H1 (cell line): ENCODE measurements at regions not wholly inside any gene's neighbourhood (a gene's known extent, or its start where the extent isn't known, plus 50 kb on each side); places are given as distances from the start of the nearest gene placed in this dataset.

ENCODE experiments used
- CTCF ChIA-PET: fragments of 300-600 bp; sonication (Branson Sonifier 250); formaldehyde crosslinking; loops from one replicate; lab custom pipeline; 2021; ENCODE audit not compliant: partially characterized antibody; lab: Charles Lee
- POLR2A ChIA-PET: fragments of 300-600 bp; sonication (Branson Sonifier 250); formaldehyde crosslinking; loops from one replicate; lab custom pipeline; 2021; ENCODE audit warnings: inconsistent platforms; ENCODE audit not compliant: partially characterized antibody; lab: Charles Lee
- DNase-seq, 2 experiments: peaks; one replicate each; pipeline versions ENCODE4 v3.0.0 to v3.0.0-alpha.2; 2010 to 2022; ENCODE audit warnings: low spot score in 2 of 2, low read depth in 1 of 2, mixed read lengths in 1 of 2
- FAIRE-seq: peaks from 2 replicates; lab custom pipeline; 2011; peaks lifted over from hg19 to GRCh38; lab: Jason Lieb, UNC
- H2AFZ ChIP-seq: 2 replicates; pipeline ENCODE4 v1.8.1; 2012; ENCODE audit warnings: low read length, inconsistent platforms
- H2AK5ac ChIP-seq: 2 replicates; pipeline ENCODE4 v1.6.1; 2013; ENCODE audit warnings: low read depth, low read length
- H2BK120ac ChIP-seq: replicated peaks from 2 replicates; pipeline ENCODE3; 2013; ENCODE audit warnings: low read depth, low read length, inconsistent platforms
- H2BK12ac ChIP-seq: 2 replicates; pipeline ENCODE4 v1.6.1; 2013; ENCODE audit warnings: low read depth, low read length
- H2BK15ac ChIP-seq: 2 replicates; pipeline ENCODE4 v1.6.1; 2013; ENCODE audit warnings: low read length
- H2BK20ac ChIP-seq: 2 replicates; pipeline ENCODE4 v1.6.1; 2013; ENCODE audit warnings: low read length
- H2BK5ac ChIP-seq: 2 replicates; pipeline ENCODE4 v1.6.1; 2013; ENCODE audit warnings: low read depth, low read length
- H3K14ac ChIP-seq: 2 replicates; pipeline ENCODE4 v1.6.1; 2013; ENCODE audit warnings: inconsistent platforms; ENCODE audit not compliant: insufficient read length
- H3K18ac ChIP-seq: 2 replicates; pipeline ENCODE4 v1.6.1; 2013; ENCODE audit warnings: low read length; ENCODE audit errors: extremely low read depth
- H3K23ac ChIP-seq: 2 replicates; pipeline ENCODE4 v1.6.1; 2013; ENCODE audit warnings: inconsistent platforms; ENCODE audit not compliant: insufficient read length
- H3K23me2 ChIP-seq: 2 replicates; pipeline ENCODE4 v1.6.1; 2013; ENCODE audit warnings: low read depth, low read length
- H3K27ac ChIP-seq: 2 replicates; pipeline ENCODE4 v1.6.1; 2011; ENCODE audit warnings: low read depth, low read length, inconsistent platforms
- H3K27me3 ChIP-seq, 4 experiments: replicated peaks in 1 of 4; 1 replicate in 1 of 4; 2 replicates in 3 of 4; pipeline versions ENCODE4 v1.6.1 to v1.8.1; 2011 to 2013; ENCODE audit warnings: low read length in 3 of 4, mild to moderate bottlenecking in 3 of 4, inconsistent platforms in 2 of 4, mixed read lengths in 2 of 4, moderate library complexity in 1 of 4; ENCODE audit not compliant: control insufficient read depth in 3 of 4, insufficient read depth in 3 of 4; ENCODE audit errors: extremely low read depth in 1 of 4
- H3K36me3 ChIP-seq, 4 experiments: 2 replicates each; pipeline versions ENCODE4 v1.6.1 to v1.8.1; 2011 to 2013; ENCODE audit warnings: mild to moderate bottlenecking in 4 of 4, low read length in 3 of 4, moderate library complexity in 2 of 4, control low read depth in 1 of 4, inconsistent platforms in 1 of 4; ENCODE audit not compliant: insufficient read depth in 4 of 4, control insufficient read depth in 2 of 4
- H3K4ac ChIP-seq: replicated peaks from 2 replicates; pipeline ENCODE3; 2013; ENCODE audit warnings: low read length, low read depth, mixed read lengths, inconsistent platforms; ENCODE audit not compliant: insufficient read length
- H3K4me1 ChIP-seq, 4 experiments: replicated peaks in 1 of 4; 1 replicate in 1 of 4; 2 replicates in 3 of 4; pipeline versions ENCODE4 v1.6.1 to v1.8.1; 2011 to 2013; ENCODE audit warnings: low read length in 3 of 4, inconsistent platforms in 2 of 4, mixed read lengths in 1 of 4; ENCODE audit not compliant: insufficient read depth in 4 of 4, control insufficient read depth in 3 of 4
- H3K4me2 ChIP-seq, 2 experiments: 2 replicates each; pipeline versions ENCODE4 v1.6.1 to v1.8.1; 2011 to 2013; ENCODE audit warnings: low read depth in 2 of 2, low read length in 2 of 2, control low read depth in 1 of 2, inconsistent platforms in 1 of 2, mild to moderate bottlenecking in 1 of 2; ENCODE audit not compliant: insufficient read depth in 1 of 2
- H3K4me3 ChIP-seq, 4 experiments: fragments of 200-600, 300-600 bp in 1 of 4; sonication (generic), shearing (Covaris generic), sonication (Bioruptor Twin) in 1 of 4; 2 replicates each; pipeline versions ENCODE4 v1.5.1 to v1.8.1; 2011 to 2016; ENCODE audit warnings: low read length in 4 of 4, low read depth in 3 of 4, control low read depth in 2 of 4, inconsistent platforms in 2 of 4, mild to moderate bottlenecking in 2 of 4, mixed read lengths in 1 of 4, moderate library complexity in 1 of 4; ENCODE audit not compliant: insufficient read depth in 2 of 4; ENCODE audit errors: extremely low read depth in 1 of 4
- H3K56ac ChIP-seq: replicated peaks from 2 replicates; pipeline ENCODE3; 2013; ENCODE audit warnings: low read depth, mild to moderate bottlenecking, mixed read lengths, low read length, inconsistent platforms; ENCODE audit not compliant: insufficient read length
- H3K79me1 ChIP-seq: 2 replicates; pipeline ENCODE4 v1.6.1; 2013; ENCODE audit warnings: low read depth, low read length, control low read depth
- H3K79me2 ChIP-seq, 2 experiments: 2 replicates each; pipeline versions ENCODE4 v1.6.1 to v1.8.1; 2012 to 2013; ENCODE audit warnings: low read length in 2 of 2, mild to moderate bottlenecking in 2 of 2, inconsistent platforms in 1 of 2; ENCODE audit not compliant: insufficient read depth in 2 of 2, control insufficient read depth in 1 of 2
- H3K9ac ChIP-seq, 4 experiments: replicated peaks in 1 of 4; 1 replicate in 1 of 4; 2 replicates in 3 of 4; pipeline versions ENCODE4 v1.6.1 to v1.8.1; 2011 to 2013; ENCODE audit warnings: low read depth in 3 of 4, low read length in 3 of 4, control low read depth in 2 of 4, mild to moderate bottlenecking in 2 of 4, moderate library complexity in 2 of 4, inconsistent platforms in 1 of 4; ENCODE audit errors: extremely low read depth in 1 of 4
- H3K9me3 ChIP-seq, 2 experiments: 2 replicates each; pipeline versions ENCODE4 v1.6.1 to v1.8.1; 2012 to 2013; ENCODE audit warnings: mild to moderate bottlenecking in 2 of 2, moderate library complexity in 2 of 2, control low read depth in 1 of 2, inconsistent platforms in 1 of 2, low read depth in 1 of 2, low read length in 1 of 2, mixed read lengths in 1 of 2; ENCODE audit not compliant: insufficient read depth in 2 of 2
- H4K20me1 ChIP-seq, 2 experiments: replicated peaks in 1 of 2; 2 replicates each; pipeline versions ENCODE3 to v1.8.1; 2011 to 2013; ENCODE audit warnings: inconsistent platforms in 2 of 2, low read length in 2 of 2, mild to moderate bottlenecking in 1 of 2; ENCODE audit not compliant: insufficient read depth in 2 of 2, control insufficient read depth in 1 of 2
- H4K5ac ChIP-seq: 2 replicates; pipeline ENCODE4 v1.6.1; 2013; ENCODE audit warnings: low read length, low read depth, mixed read lengths, inconsistent platforms; ENCODE audit not compliant: insufficient read length
- H4K8ac ChIP-seq: 2 replicates; pipeline ENCODE4 v1.8.0; 2013; ENCODE audit warnings: mild to moderate bottlenecking, moderate library complexity, low read length, inconsistent platforms; ENCODE audit not compliant: insufficient read depth; ENCODE audit errors: extremely low read depth
- H4K91ac ChIP-seq: replicated peaks from 2 replicates; pipeline ENCODE3; 2013; ENCODE audit warnings: low read length, mixed read lengths, inconsistent platforms; ENCODE audit not compliant: insufficient read length
- CBX5 ChIP-seq: fragments of 300-800, 300-1000 bp; sonication (generic); IDR thresholded peaks from 2 replicates; pipeline ENCODE4 v1.7.1; 2016; ENCODE audit warnings: antibody characterized with exemption, low read length, low read depth
- CHD1 ChIP-seq: IDR thresholded peaks from 2 replicates; pipeline ENCODE4 v1.6.1; 2012; ENCODE audit warnings: low read depth, low read length, improper control_type of control experiment
- JUND ChIP-seq: IDR thresholded peaks from 2 replicates; pipeline ENCODE4 v1.6.1; 2011; ENCODE audit warnings: mild to moderate bottlenecking, improper control_type of control experiment, low read length
- MAFK ChIP-seq: IDR thresholded peaks from 2 replicates; pipeline ENCODE4 v1.6.1; 2012; ENCODE audit warnings: low read depth, mild to moderate bottlenecking, improper control_type of control experiment, low read length
- NRF1 ChIP-seq: IDR thresholded peaks from 2 replicates; pipeline ENCODE4 v1.6.1; 2011; ENCODE audit warnings: mild to moderate bottlenecking, low read depth, low read length, improper control_type of control experiment
- RFX5 ChIP-seq: IDR thresholded peaks from 2 replicates; pipeline ENCODE4 v1.6.1; 2011; ENCODE audit warnings: low read depth, low read length, improper control_type of control experiment, borderline replicate concordance
- RXRA ChIP-seq: IDR thresholded peaks from 2 replicates; pipeline ENCODE4 v1.6.1; 2011; ENCODE audit warnings: low read depth, mild to moderate bottlenecking, low read length, moderate library complexity; ENCODE audit not compliant: insufficient read depth
- SP1 ChIP-seq: IDR thresholded peaks from 2 replicates; pipeline ENCODE4 v1.6.1; 2011; ENCODE audit warnings: low read depth, low read length
- SP2 ChIP-seq: IDR thresholded peaks from 2 replicates; pipeline ENCODE4 v1.6.1; 2012; ENCODE audit warnings: mild to moderate bottlenecking, low read length, inconsistent platforms
- SUZ12 ChIP-seq: fragments of 200-600 bp; sonication (generic); IDR thresholded peaks from 2 replicates; pipeline ENCODE4 v1.6.1; 2012; ENCODE audit warnings: mild to moderate bottlenecking, inconsistent platforms, low read length, moderate library complexity, mixed read lengths
- TAF7 ChIP-seq: optimal IDR thresholded peaks from 2 replicates; pipeline ENCODE3; 2011; ENCODE audit warnings: low read depth, mild to moderate bottlenecking, inconsistent platforms, low read length, moderate library complexity, borderline replicate concordance
- TBP ChIP-seq: IDR thresholded peaks from 2 replicates; pipeline ENCODE4 v1.6.1; 2011; ENCODE audit warnings: low read depth, low read length, improper control_type of control experiment
- ZNF274 ChIP-seq: IDR thresholded peaks from 2 replicates; pipeline ENCODE4 v1.7.0; 2012; ENCODE audit warnings: low read length, borderline replicate concordance; ENCODE audit errors: extremely low read depth
- WGBS, 2 experiments: shearing (Covaris generic) in 1 of 2; methylation state at CpG; one replicate each; pipeline versions ENCODE4 v1.1.6 to v1.1.7; 2013 to 2015; ENCODE audit warnings: low lambda C conversion rate in 2 of 2, mixed read lengths in 2 of 2, inconsistent platforms in 1 of 2, low coverage in 1 of 2, missing lambda C conversion rate in 1 of 2; ENCODE audit not compliant: insufficient replicate concordance in 2 of 2, insufficient coverage in 1 of 2, insufficient read length in 1 of 2; ENCODE audit errors: extremely low coverage in 1 of 2, missing lambda C conversion rate in 1 of 2; 5-methylcytosine and 5-hydroxymethylcytosine counted together
- TF ChIP-seq, protein P1 (sequence below): IDR thresholded peaks from 2 replicates; pipeline ENCODE4 v1.6.1; 2012; ENCODE audit warnings: low read length, inconsistent platforms

DNA sequence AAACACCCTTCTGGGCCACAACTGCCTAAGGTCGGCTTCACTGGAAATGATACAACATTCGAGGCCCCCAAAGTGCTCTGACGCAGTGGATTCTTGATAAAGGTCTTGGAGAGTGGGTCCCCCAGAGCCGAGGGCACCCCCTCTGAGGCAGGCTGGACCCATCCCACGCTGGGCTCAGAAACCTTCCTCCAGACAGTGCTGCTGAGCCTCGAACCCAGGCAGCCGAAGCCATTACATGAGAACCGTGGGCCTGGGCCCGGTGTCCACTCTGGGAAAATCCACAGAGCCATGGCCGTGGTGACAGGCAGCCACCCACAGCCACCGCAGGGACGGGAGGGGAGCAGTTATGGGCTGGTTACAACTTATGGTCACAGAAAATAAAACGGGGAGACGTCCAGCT lies 81.4 kb upstream of the ID2 start:
- no peak overlapping the region for H4K91ac ChIP-seq
- H2BK120ac ChIP-seq = no peak overlapping the region
- peaks cover 12% of the 10 kb centered on the region; the same call in 1 of the 2 replicates for H3K23me2 ChIP-seq
- DNase-seq (no peak), FAIRE-seq (no peak)
- no peak overlapping the region for H3K9ac ChIP-seq
- H3K23ac ChIP-seq = no peak overlapping the region
- no peak overlapping the region for H3K14ac ChIP-seq
- no peak overlapping the region for H2BK12ac ChIP-seq
- no peaks in the 10 kb centered on the region for H3K36me3 ChIP-seq
- no peak overlapping the region for H3K4me3 ChIP-seq
- no peak overlapping the region for H3K4me2 ChIP-seq
- no peak overlapping the region for H3K56ac ChIP-seq
- no peak overlapping the region for H4K5ac ChIP-seq
- H3K27me3 ChIP-seq = no peaks in the 10 kb centered on the region; a peak in 1 of 7 replicates
- no peak overlapping the region for H2BK5ac ChIP-seq
- H2BK15ac ChIP-seq = no peak overlapping the region
- WGBS, 2 experiments = 92% methylated on average over 14 of the region's 14 CpGs; no CpG with 5 or more reads in 1 of the 2 experiments
- peaks cover 0 to 8% of the 10 kb centered on the region in 2 experiments for H4K20me1 ChIP-seq
- no peak overlapping the region for H2AFZ ChIP-seq
- no peak overlapping the region for H3K27ac ChIP-seq
- H3K9me3 ChIP-seq = no peaks in the 10 kb centered on the region
- ChIA-PET CTCF (interaction anchor here (0.6 kb wide), 1 partner anchor 1383 kb away, joined by 4 read pairs; no protein-coding TSS in a partner anchor), POLR2A (no interaction called here)
- no peak overlapping the region for H2BK20ac ChIP-seq
- no peak overlapping the region for H3K4ac ChIP-seq
- H2AK5ac ChIP-seq = no peak overlapping the region
- H3K4me1 ChIP-seq = no peaks in the 10 kb centered on the region
- no peaks in the 10 kb centered on the region for H3K79me2 ChIP-seq
- H3K79me1 ChIP-seq = no peaks in the 10 kb centered on the region; the same call in 1 of the 2 replicates
- no peak overlapping the region for H4K8ac ChIP-seq
- H3K18ac ChIP-seq = no peak overlapping the region
- TF ChIP-seq ZNF274 (no peak), SUZ12 (no peak), RXRA (no peak), CBX5 (no peak), MAFK (no peak), SP2 (no peak), RFX5 (no peak), SP1 (no peak), TBP (no peak), NRF1 (no peak), CHD1 (no peak), JUND (no peak), TAF7 (no peak)
- TF ChIP-seq, protein P1, sequence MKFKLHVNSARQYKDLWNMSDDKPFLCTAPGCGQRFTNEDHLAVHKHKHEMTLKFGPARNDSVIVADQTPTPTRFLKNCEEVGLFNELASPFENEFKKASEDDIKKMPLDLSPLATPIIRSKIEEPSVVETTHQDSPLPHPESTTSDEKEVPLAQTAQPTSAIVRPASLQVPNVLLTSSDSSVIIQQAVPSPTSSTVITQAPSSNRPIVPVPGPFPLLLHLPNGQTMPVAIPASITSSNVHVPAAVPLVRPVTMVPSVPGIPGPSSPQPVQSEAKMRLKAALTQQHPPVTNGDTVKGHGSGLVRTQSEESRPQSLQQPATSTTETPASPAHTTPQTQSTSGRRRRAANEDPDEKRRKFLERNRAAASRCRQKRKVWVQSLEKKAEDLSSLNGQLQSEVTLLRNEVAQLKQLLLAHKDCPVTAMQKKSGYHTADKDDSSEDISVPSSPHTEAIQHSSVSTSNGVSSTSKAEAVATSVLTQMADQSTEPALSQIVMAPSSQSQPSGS = no peak
